CD14-positive monocyte (primary cell): ENCODE measurements at regions not wholly inside any gene's neighbourhood (a gene's known extent, or its start where the extent isn't known, plus 50 kb on each side); places are given as distances from the start of the nearest gene placed in this dataset.

Source experiments
- DNase-seq, 3 donors: peaks; one replicate each; pipeline ENCODE4 v3.0.0-alpha.2; 2011 to 2022
- H2AFZ ChIP-seq: 2 replicates; pipeline ENCODE4 v1.6.0; 2012; ENCODE audit warnings: mild to moderate bottlenecking, low read depth, low read length, inconsistent platforms; ENCODE audit not compliant: insufficient read depth, poor library complexity, severe bottlenecking
- H3K27ac ChIP-seq, 2 donors: 1 replicate in 1 of 2; 2 replicates in 1 of 2; pipeline ENCODE4 v1.5.1; 2012 to 2013; ENCODE audit warnings: low read length in 2 of 2, control low read depth in 1 of 2, inconsistent platforms in 1 of 2, low read depth in 1 of 2, mild to moderate bottlenecking in 1 of 2
- H3K27me3 ChIP-seq, 2 donors: one replicate each; pipeline versions ENCODE4 v1.6.0 to v1.6.1; 2011 to 2013; ENCODE audit warnings: low read length in 2 of 2; ENCODE audit not compliant: control insufficient read depth in 2 of 2, insufficient read depth in 2 of 2
- H3K36me3 ChIP-seq, 2 donors: replicated peaks in 1 of 2; 1 replicate in 1 of 2; 2 replicates in 1 of 2; pipeline versions ENCODE4 v1.5.1 to v1.6.1; 2012 to 2013; ENCODE audit warnings: low read length in 2 of 2, control low read depth in 1 of 2, inconsistent platforms in 1 of 2, mild to moderate bottlenecking in 1 of 2; ENCODE audit not compliant: insufficient read depth in 2 of 2, control insufficient read depth in 1 of 2
- H3K4me1 ChIP-seq, 2 donors: 1 replicate in 1 of 2; 2 replicates in 1 of 2; pipeline versions ENCODE4 v1.5.1 to v1.6.1; 2012 to 2013; ENCODE audit warnings: low read length in 2 of 2, control low read depth in 1 of 2, inconsistent platforms in 1 of 2, mild to moderate bottlenecking in 1 of 2, moderate library complexity in 1 of 2; ENCODE audit not compliant: insufficient read depth in 2 of 2, control insufficient read depth in 1 of 2
- H3K4me2 ChIP-seq: replicated peaks from 2 replicates; pipeline ENCODE3; 2012; ENCODE audit warnings: low read length, moderate library complexity, mild to moderate bottlenecking; ENCODE audit not compliant: poor library complexity, severe bottlenecking; ENCODE audit errors: extremely low read depth
- H3K4me3 ChIP-seq, 3 experiments: fragments of 200-600 bp in 1 of 3; sonication (generic) in 1 of 3; replicated peaks in 1 of 3; 1 replicate in 2 of 3; 2 replicates in 1 of 3; pipeline ENCODE4 v1.5.1; 2011 to 2013; ENCODE audit warnings: low read length in 3 of 3, mild to moderate bottlenecking in 3 of 3, control low read depth in 2 of 3, low read depth in 2 of 3, inconsistent platforms in 1 of 3, moderate library complexity in 1 of 3
- H3K79me2 ChIP-seq: 2 replicates; pipeline ENCODE4 v1.6.0; 2012; ENCODE audit warnings: mild to moderate bottlenecking, control low read depth, inconsistent platforms, low read length, moderate library complexity; ENCODE audit not compliant: insufficient read depth
- H3K9ac ChIP-seq: 2 replicates; pipeline ENCODE4 v1.6.0; 2017; ENCODE audit warnings: low read length, mild to moderate bottlenecking; ENCODE audit not compliant: insufficient read depth, poor library complexity, severe bottlenecking
- H3K9me3 ChIP-seq, 2 donors: replicated peaks in 1 of 2; 1 replicate in 1 of 2; 2 replicates in 1 of 2; pipeline versions ENCODE4 v1.5.1 to v1.6.1; 2012 to 2013; ENCODE audit warnings: low read length in 2 of 2, control low read depth in 1 of 2; ENCODE audit not compliant: control insufficient read depth in 1 of 2, insufficient read depth in 1 of 2
- H4K20me1 ChIP-seq: 2 replicates; pipeline ENCODE4 v1.6.0; 2012; ENCODE audit warnings: mild to moderate bottlenecking, low read length, control low read depth, moderate library complexity; ENCODE audit not compliant: insufficient read depth
- H3K27ac Mint-ChIP-seq, 7 donors: one replicate each; pipeline ENCODE4 v1.8.0; 2020; ENCODE audit warnings: mild to moderate bottlenecking in 7 of 7, mixed read lengths in 7 of 7, moderate library complexity in 6 of 7, inconsistent platforms in 2 of 7
- H3K27me3 Mint-ChIP-seq, 3 donors: one replicate each; pipeline ENCODE4 v1.8.0; 2021 to 2022; ENCODE audit warnings: low read depth in 3 of 3, mild to moderate bottlenecking in 3 of 3, mixed read lengths in 3 of 3, moderate library complexity in 3 of 3, inconsistent platforms in 1 of 3
- H3K36me3 Mint-ChIP-seq, 2 donors: one replicate each; pipeline ENCODE4 v1.8.0; 2020; ENCODE audit warnings: mixed read lengths in 2 of 2, inconsistent platforms in 1 of 2, mild to moderate bottlenecking in 1 of 2
- H3K4me1 Mint-ChIP-seq: one replicate; pipeline ENCODE4 v1.8.0; 2020; ENCODE audit warnings: mild to moderate bottlenecking, mixed read lengths
- H3K4me3 Mint-ChIP-seq, 2 donors: one replicate each; pipeline ENCODE4 v1.8.0; 2020; ENCODE audit warnings: mild to moderate bottlenecking in 2 of 2, mixed read lengths in 2 of 2, moderate library complexity in 1 of 2
- H3K9me3 Mint-ChIP-seq, 7 donors: one replicate each; pipeline ENCODE4 v1.8.0; 2020 to 2022; ENCODE audit warnings: mixed read lengths in 7 of 7, mild to moderate bottlenecking in 6 of 7, moderate library complexity in 6 of 7, inconsistent platforms in 2 of 7
- CTCF ChIP-seq: fragments of 200-600 bp; IDR thresholded peaks from one replicate; pipeline ENCODE4 v1.8.0; 2022; ENCODE audit warnings: antibody characterized with exemption, mild to moderate bottlenecking
- WGBS: methylation state at CpG from one replicate; pipeline ENCODE4 v1.1.5; 2013; ENCODE audit warnings: missing lambda C conversion rate; ENCODE audit not compliant: insufficient coverage; 5-methylcytosine and 5-hydroxymethylcytosine counted together
- intact Hi-C, 2 donors: fragments of 100-400 bp; cut with micrococcal nuclease; formaldehyde crosslinking; loops; one replicate each; pipeline versions ENCODE4 v1.15.0 to v1.15.1; 2023

GRCh38 chr5:12672141-12672540 lies 767.9 kb upstream of the CTNND2 start:
- Histone ChIP-seq H4K20me1 (no peaks in the 10 kb centered on the region), H3K9me3 (peaks cover 20 to 22% of the 10 kb centered on the region in 2 donors), H2AFZ (no peak overlapping the region), H3K27me3 (no peaks in the 10 kb centered on the region), H3K79me2 (no peaks in the 10 kb centered on the region), H3K4me1 (no peaks in the 10 kb centered on the region), H3K27ac (no peak overlapping the region), H3K4me2 (no peak overlapping the region), H3K4me3 (no peak overlapping the region), H3K9ac (no peak overlapping the region), H3K36me3 (no peaks in the 10 kb centered on the region)
- Mint-ChIP-seq H3K27ac (no peak overlapping the region), H3K27me3 (no peaks in the 10 kb centered on the region), H3K36me3 (no peaks in the 10 kb centered on the region), H3K9me3 (peaks cover 10 to 32% (median 19%) of the 10 kb centered on the region in 7 donors), H3K4me1 (no peaks in the 10 kb centered on the region), H3K4me3 (no peak overlapping the region)
- intact Hi-C loops, result no loop called here
- 100% methylated on average over 2 of the region's 3 CpGs for WGBS
- TF ChIP-seq CTCF, result no peak
- no peak for DNase-seq

DNA sequence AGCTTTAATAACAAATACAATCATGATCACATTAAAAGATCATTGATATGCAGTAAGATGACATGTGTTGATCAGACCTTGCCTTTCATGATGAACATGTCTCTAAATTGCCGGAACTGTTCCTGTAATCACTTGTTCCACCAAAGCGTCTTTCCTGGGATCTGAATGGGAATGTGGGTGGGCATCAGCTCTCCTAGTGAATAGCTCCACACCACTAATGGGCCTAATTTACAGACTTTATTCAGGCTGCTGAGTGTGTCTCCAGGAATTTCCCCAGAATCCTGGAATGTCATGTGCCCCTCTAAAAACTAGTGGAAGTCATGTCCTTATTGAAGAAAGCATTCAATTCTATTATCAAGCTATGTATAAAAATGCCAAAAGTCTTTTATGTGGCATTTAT lies 765.1 kb upstream of the CTNND2 start:
- no peak for DNase-seq
- no peak overlapping the region for H3K4me3 Mint-ChIP-seq
- H3K4me2 ChIP-seq, result no peak overlapping the region
- peaks cover 17 to 48% (median 28%) of the 10 kb centered on the region in 7 donors for H3K9me3 Mint-ChIP-seq
- TF ChIP-seq CTCF, result no peak
- no peaks in the 10 kb centered on the region for H3K36me3 ChIP-seq
- no peak overlapping the region for H3K27ac Mint-ChIP-seq
- no CpG with 5 or more reads among the region's 2 CpGs for WGBS
- H3K4me1 ChIP-seq, result no peaks in the 10 kb centered on the region
- H3K79me2 ChIP-seq, result no peaks in the 10 kb centered on the region
- H3K9me3 ChIP-seq, result peaks cover 15 to 20% of the 10 kb centered on the region in 2 donors
- H3K27me3 Mint-ChIP-seq, result peaks cover 0 to 2% (median 0%) of the 10 kb centered on the region in 3 donors
- no peaks in the 10 kb centered on the region for H3K36me3 Mint-ChIP-seq
- H4K20me1 ChIP-seq, result no peaks in the 10 kb centered on the region
- H2AFZ ChIP-seq, result no peak overlapping the region
- no peaks in the 10 kb centered on the region for H3K4me1 Mint-ChIP-seq
- no peak overlapping the region for H3K9ac ChIP-seq
- no peak overlapping the region for H3K4me3 ChIP-seq
- intact Hi-C loops, result no loop called here
- no peaks in the 10 kb centered on the region for H3K27me3 ChIP-seq
- no peak overlapping the region for H3K27ac ChIP-seq
